ENCODE measurements at regions not wholly inside any gene's neighbourhood (a gene's known extent, or its start where the extent isn't known, plus 50 kb on each side); places are given as distances from the start of the nearest gene placed in this dataset.
"Not testable (repeated sequence)": the region's sequence is repeated elsewhere in the genome, so short reads cannot be mapped to it uniquely, and the experiment has no call there.

- FAIRE-seq: no peak
- TF ChIP-seq TAF1 (IDR thresholded peaks at IDR 0.05; ENCODE audit: borderline replicate concordance, low read depth, low read length): no peak
- no peak for DNase-seq (ENCODE audit: insufficient read length)
These were observed 75.8 kb downstream of the PRR15 start for GRCh38 chr7:29639386-29639785.

- TF ChIP-seq POLR2AphosphoS5 (IDR thresholded peaks at IDR 0.05; ENCODE audit: low read depth, low read length) (no peak), POLR2A (IDR thresholded peaks at IDR 0.05; ENCODE audit: low read depth, low read length) (no peak), TAF1 (IDR thresholded peaks at IDR 0.05; ENCODE audit: borderline replicate concordance, low read depth, low read length) (no peak)
- DNase-seq (ENCODE audit: insufficient read length): no peak
- FAIRE-seq: no peak
These were observed 76.4 kb downstream of the PRR15 start for GRCh38 chr7:29639886-29640595.

DNA sequence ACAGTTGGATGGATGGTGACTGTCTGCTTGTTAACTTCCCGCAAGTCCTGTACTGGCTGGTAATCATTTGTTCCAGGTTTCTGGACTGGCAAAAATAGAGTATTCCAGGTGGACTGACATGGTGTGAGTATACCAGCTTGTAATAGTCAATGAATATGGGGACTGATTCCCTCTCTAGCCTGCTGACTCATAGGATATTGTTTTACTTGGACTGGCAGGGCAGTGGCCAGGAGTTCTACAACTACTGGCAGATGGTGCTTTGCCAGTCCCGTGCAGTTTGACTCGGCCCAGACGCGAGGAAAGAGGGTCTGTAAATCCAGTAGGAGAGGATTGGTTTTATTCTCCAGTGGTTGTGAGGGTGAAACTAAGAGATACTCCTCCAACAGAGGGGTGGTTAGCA, 78.0 kb downstream of the PRR15 start:
- no peak for FAIRE-seq
- no peak for DNase-seq (ENCODE audit: insufficient read length)
- TF ChIP-seq TAF1 (IDR thresholded peaks at IDR 0.05; ENCODE audit: borderline replicate concordance, low read depth, low read length): no peak
- no peak for TF ChIP-seq POLR2AphosphoS5 (IDR thresholded peaks at IDR 0.05; ENCODE audit: low read depth, low read length)
- TF ChIP-seq POLR2A (IDR thresholded peaks at IDR 0.05; ENCODE audit: low read depth, low read length): no peak

GRCh38 chr7:29642494-29643155, 79.0 kb downstream of the PRR15 start:
- TF ChIP-seq TAF1 (IDR thresholded peaks at IDR 0.05; ENCODE audit: borderline replicate concordance, low read depth, low read length): no peak

GRCh38 chr7:29646116-29646515, 82.5 kb downstream of the PRR15 start:
- not testable (repeated sequence) for DNase-seq (ENCODE audit: insufficient read length); FAIRE-seq

More at GRCh38 chr7:29642494-29643155, 79.0 kb downstream of the PRR15 start:
- FAIRE-seq: no peak
- DNase-seq (ENCODE audit: insufficient read length): no peak

- TF ChIP-seq POLR2A (IDR thresholded peaks at IDR 0.05; ENCODE audit: low read depth, low read length) (no peak), POLR2AphosphoS5 (IDR thresholded peaks at IDR 0.05; ENCODE audit: low read depth, low read length) (no peak), TAF1 (IDR thresholded peaks at IDR 0.05; ENCODE audit: borderline replicate concordance, low read depth, low read length) (no peak)
- FAIRE-seq (no peak), DNase-seq (ENCODE audit: insufficient read length) (no peak)
These were observed 83.5 kb downstream of the PRR15 start for GRCh38 chr7:29647020-29647654.

GRCh38 chr7:29647691-29648210, 84.1 kb downstream of the PRR15 start:
- not testable (repeated sequence) for FAIRE-seq; DNase-seq (ENCODE audit: insufficient read length)

GRCh38 chr7:29649028-29649716, 85.5 kb downstream of the PRR15 start:
- FAIRE-seq (no peak), DNase-seq (ENCODE audit: insufficient read length) (no peak)
- TF ChIP-seq POLR2A (IDR thresholded peaks at IDR 0.05; ENCODE audit: low read depth, low read length): no peak
- TF ChIP-seq TAF1 (IDR thresholded peaks at IDR 0.05; ENCODE audit: borderline replicate concordance, low read depth, low read length): no peak
- no peak for TF ChIP-seq POLR2AphosphoS5 (IDR thresholded peaks at IDR 0.05; ENCODE audit: low read depth, low read length)

- DNase-seq (ENCODE audit: insufficient read length): no peak
- no peak for FAIRE-seq
- TF ChIP-seq TAF1 (IDR thresholded peaks at IDR 0.05; ENCODE audit: borderline replicate concordance, low read depth, low read length) (no peak), POLR2A (IDR thresholded peaks at IDR 0.05; ENCODE audit: low read depth, low read length) (no peak), POLR2AphosphoS5 (IDR thresholded peaks at IDR 0.05; ENCODE audit: low read depth, low read length) (no peak)
These were observed 86.2 kb downstream of the PRR15 start for GRCh38 chr7:29649876-29650275.

DNA sequence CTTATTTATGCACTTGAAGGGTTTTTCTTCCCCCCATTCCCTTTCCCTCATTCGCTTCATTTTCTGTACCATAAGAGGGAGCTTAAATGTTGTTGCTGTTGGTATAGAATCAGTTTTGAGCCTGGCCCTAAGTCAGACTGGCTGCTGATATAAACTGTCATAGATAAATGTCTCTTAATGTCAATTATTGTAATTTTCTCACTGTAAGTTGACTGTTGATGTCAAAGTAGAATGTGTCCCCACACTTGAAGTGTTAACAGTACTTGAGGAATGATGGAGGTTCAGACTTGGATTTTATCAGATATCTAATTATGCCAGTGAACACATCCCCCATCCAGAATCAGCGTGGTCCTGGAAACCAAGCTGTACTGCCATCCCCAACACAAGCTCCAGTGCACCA, 87.8 kb downstream of the PRR15 start:
- no peak for TF ChIP-seq POLR2A (IDR thresholded peaks at IDR 0.05; ENCODE audit: low read depth, low read length)
- TF ChIP-seq POLR2AphosphoS5 (IDR thresholded peaks at IDR 0.05; ENCODE audit: low read depth, low read length): no peak
- no peak for TF ChIP-seq TAF1 (IDR thresholded peaks at IDR 0.05; ENCODE audit: borderline replicate concordance, low read depth, low read length)
- no peak for DNase-seq (ENCODE audit: insufficient read length)
- FAIRE-seq: no peak

GRCh38 chr7:29652556-29652955, 88.9 kb downstream of the PRR15 start:
- no peak for FAIRE-seq

GRCh38 chr7:29654340-29654739, 90.7 kb downstream of the PRR15 start:
- FAIRE-seq; DNase-seq (ENCODE audit: insufficient read length): not testable (repeated sequence)

More at GRCh38 chr7:29652556-29652955, 88.9 kb downstream of the PRR15 start:
- TF ChIP-seq POLR2AphosphoS5 (IDR thresholded peaks at IDR 0.05; ENCODE audit: low read depth, low read length): no peak
- no peak for TF ChIP-seq POLR2A (IDR thresholded peaks at IDR 0.05; ENCODE audit: low read depth, low read length)
- TF ChIP-seq TAF1 (IDR thresholded peaks at IDR 0.05; ENCODE audit: borderline replicate concordance, low read depth, low read length): no peak
- no peak for DNase-seq (ENCODE audit: insufficient read length)
